ENCODE measurements at regions not wholly inside any gene's neighbourhood (a gene's known extent, or its start where the extent isn't known, plus 50 kb on each side); places are given as distances from the start of the nearest gene placed in this dataset.

GRCh38 chr3:116767726-116768125 lies 58.1 kb downstream of the TUSC7 start:
- DNase-seq = no peak

- peak; percentile 78 for DNase-seq
Observed at GRCh38 chr3:116770815-116771450, 61.4 kb downstream of the TUSC7 start.

GRCh38 chr3:116776880-116777785 lies 67.6 kb downstream of the TUSC7 start:
- DNase-seq = peak; percentile 40

GRCh38 chr3:116785226-116785625 lies 75.6 kb downstream of the TUSC7 start:
- no peak for DNase-seq

- no peak for DNase-seq
Observed at GRCh38 chr3:116802651-116803050, 93.1 kb downstream of the TUSC7 start.

GRCh38 chr3:116806351-116806750 lies 96.8 kb downstream of the TUSC7 start:
- DNase-seq = no peak

GRCh38 chr3:116808725-116809124 lies 99.1 kb downstream of the TUSC7 start:
- DNase-seq = no peak

- no peak for DNase-seq
Observed at GRCh38 chr3:116809208-116809607, 99.6 kb downstream of the TUSC7 start.

- no peak for DNase-seq
Observed at GRCh38 chr3:116811754-116812153, 102.2 kb downstream of the TUSC7 start.

- DNase-seq = no peak
Observed at GRCh38 chr3:116812949-116813348, 103.4 kb downstream of the TUSC7 start.

- DNase-seq = no peak
Observed at GRCh38 chr3:116815321-116815720, 105.7 kb downstream of the TUSC7 start.

GRCh38 chr3:116815831-116816588 lies 106.4 kb downstream of the TUSC7 start:
- DNase-seq = no peak

GRCh38 chr3:116821371-116821770 lies 111.8 kb downstream of the TUSC7 start:
- no peak for DNase-seq

- no peak for DNase-seq
Observed at GRCh38 chr3:116824208-116824607, 114.6 kb downstream of the TUSC7 start.

- DNase-seq = no peak
Observed at GRCh38 chr3:116833202-116833601, 123.6 kb downstream of the TUSC7 start.

GRCh38 chr3:116834816-116835215 lies 125.2 kb downstream of the TUSC7 start:
- DNase-seq = no peak

- DNase-seq = peak; percentile 15
Observed at GRCh38 chr3:116835658-116836057, 126.1 kb downstream of the TUSC7 start.

GRCh38 chr3:116836286-116836685 lies 126.7 kb downstream of the TUSC7 start:
- peak; percentile 82 for DNase-seq

GRCh38 chr3:116837483-116837882 lies 127.9 kb downstream of the TUSC7 start:
- no peak for DNase-seq

GRCh38 chr3:116841003-116841735 lies 131.6 kb downstream of the TUSC7 start:
- no peak for DNase-seq

GRCh38 chr3:116842254-116842957 lies 132.8 kb downstream of the TUSC7 start:
- DNase-seq = no peak
